Activated naive CD8-positive, alpha-beta T cell treated with anti-CD3 and anti-CD28 coated beads, Interleukin-2, amount 50 U/mL, for 16 hours (primary cell): ENCODE measurements at regions not wholly inside any gene's neighbourhood (a gene's known extent, or its start where the extent isn't known, plus 50 kb on each side); places are given as distances from the start of the nearest gene placed in this dataset.

Experiments used
- DNase-seq: peaks from one replicate; pipeline ENCODE4 v3.0.0-alpha.2; 2020; ENCODE audit warnings: low read depth, low spot score

GRCh38 chr13:79673310-79673992 lies 192.5 kb downstream of the NDFIP2 start:
- DNase-seq = no peak

- no peak for DNase-seq
Measured at GRCh38 chr13:79671420-79671819, 190.5 kb downstream of the NDFIP2 start.

DNA sequence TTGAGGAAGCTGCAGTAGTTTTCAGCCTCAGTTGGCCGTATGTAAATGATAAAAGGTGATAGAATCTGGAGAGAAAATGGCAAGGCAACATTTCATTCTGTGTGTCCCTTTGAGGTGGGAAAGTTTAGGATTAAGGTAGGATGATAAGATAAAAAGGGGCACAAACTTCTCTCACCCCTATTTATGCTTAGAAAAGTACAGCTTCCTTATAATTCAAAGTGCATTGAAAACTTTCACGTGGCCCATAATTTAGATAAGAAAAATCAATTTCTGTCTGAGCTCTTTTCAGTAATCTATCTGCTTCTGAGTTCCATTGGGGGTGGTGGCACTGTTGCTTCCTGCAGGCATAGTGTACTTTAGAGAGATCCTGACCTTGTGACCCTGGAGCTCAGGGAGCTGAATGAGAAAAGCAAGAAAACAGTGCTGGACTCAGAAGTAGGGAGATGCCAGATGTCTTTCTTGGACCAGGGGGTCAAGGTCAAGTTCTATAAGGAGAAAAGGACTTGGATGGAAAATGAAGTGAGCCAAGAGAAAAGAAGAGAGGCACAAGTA lies 187.3 kb downstream of the NDFIP2 start:
- no peak for DNase-seq

DNA sequence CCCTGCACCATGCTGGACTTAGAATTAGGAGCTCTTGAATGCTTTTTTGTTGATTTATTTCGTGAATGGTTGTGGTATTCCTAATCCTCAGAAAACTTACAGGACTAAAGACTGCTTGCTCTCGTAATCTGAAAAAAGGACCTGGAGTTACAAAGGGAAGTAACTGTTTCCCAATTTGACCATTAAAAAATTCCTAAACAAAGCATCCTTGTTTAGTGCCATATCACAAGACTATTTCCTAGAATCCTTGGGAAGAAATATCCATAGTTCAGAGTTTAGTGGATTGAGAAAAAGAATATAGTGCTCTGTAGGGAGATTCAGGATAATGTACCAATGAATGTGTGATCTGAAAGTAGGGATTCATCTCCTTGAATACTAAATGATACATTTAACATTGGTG lies 186.8 kb downstream of the NDFIP2 start:
- DNase-seq = no peak

- no peak for DNase-seq
Measured at GRCh38 chr13:79663977-79664636, 183.2 kb downstream of the NDFIP2 start.

GRCh38 chr13:79663435-79663834 lies 182.5 kb downstream of the NDFIP2 start:
- no peak for DNase-seq

DNA sequence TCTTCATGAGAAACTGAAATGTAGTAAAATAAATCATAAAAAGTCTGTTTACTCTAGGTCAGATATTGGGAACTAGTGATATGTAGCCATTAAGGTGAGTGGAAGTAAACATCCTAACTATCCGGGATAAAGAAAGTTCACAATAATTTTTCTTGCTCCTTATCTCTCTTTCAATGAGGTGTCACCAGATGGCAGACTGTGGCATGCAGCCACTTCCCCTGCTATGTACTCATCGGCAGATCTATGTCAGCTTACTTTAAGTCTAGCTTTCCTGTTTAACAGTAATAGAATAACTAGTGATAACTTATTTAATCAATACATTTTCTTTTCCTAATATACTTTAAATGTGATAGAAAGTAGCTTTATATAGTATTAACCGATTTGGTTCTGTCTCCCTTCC lies 181.9 kb downstream of the NDFIP2 start:
- DNase-seq = no peak

DNA sequence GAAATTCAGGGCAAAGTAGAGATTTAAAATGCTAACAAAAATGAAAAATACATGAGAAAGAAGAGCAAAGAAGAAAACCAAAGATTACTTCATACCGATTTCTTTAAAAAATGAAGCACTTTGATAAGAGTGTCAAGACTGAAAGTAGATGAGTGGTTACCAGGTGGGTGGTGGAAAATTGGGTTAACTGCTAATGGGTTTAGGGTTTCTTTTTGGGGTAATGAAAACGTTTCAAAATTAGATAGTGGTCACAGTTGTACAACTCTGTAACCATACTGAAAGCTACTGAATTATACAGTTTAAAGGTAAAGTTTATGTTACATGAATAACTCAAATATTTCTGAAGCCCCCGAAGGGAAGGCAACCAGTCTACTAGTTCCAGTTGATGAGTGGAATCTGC lies 179.4 kb downstream of the NDFIP2 start:
- no peak for DNase-seq

- no peak for DNase-seq
Measured at GRCh38 chr13:79659121-79659521, 178.2 kb downstream of the NDFIP2 start.

- no peak for DNase-seq
Measured at GRCh38 chr13:79658333-79658975, 177.5 kb downstream of the NDFIP2 start.

- DNase-seq = no peak
Measured at GRCh38 chr13:79655509-79655908, 174.6 kb downstream of the NDFIP2 start.

DNA sequence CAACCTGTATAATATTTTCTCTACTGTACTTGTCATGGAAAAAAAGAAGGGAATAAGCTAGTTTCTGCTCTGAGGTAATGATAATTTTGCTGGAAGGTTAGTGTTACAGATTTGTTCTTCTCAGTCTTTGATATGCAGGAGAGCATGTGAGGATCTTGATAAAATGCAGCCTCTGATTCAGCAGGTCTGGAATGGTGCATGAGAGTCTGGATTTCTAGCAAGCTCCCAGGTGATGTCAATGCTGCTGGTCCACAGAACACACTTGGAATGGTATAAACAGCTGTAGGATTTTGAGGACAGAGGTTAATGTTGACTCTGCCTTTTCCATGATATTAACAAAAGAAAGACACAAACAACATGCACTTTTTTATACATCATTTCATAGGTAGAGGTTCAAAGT lies 173.6 kb downstream of the NDFIP2 start:
- DNase-seq = no peak

- no peak for DNase-seq
Measured at GRCh38 chr13:79650688-79651087, 169.7 kb downstream of the NDFIP2 start.

- DNase-seq = no peak
Measured at GRCh38 chr13:79648191-79648590, 167.2 kb downstream of the NDFIP2 start.

GRCh38 chr13:79647533-79647932 lies 166.6 kb downstream of the NDFIP2 start:
- DNase-seq = no peak

DNA sequence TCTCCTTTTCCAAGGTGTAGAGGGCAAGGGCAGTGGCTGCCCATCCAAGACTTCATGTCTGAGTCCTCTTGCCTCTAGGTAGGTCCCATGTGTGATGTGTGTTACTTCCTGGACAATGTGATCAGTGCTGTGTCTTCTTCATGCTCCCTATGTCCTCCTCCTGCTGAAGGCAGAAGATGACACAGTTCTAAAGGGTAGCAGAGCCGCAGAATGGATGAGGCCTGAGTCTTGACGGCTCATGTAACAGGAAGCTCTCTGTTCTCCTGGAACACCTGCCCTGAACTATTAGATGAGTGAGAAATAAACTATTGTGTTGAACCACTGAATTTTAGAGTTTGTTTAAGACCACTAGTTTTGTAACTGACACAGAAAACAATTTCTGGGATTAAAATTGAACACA lies 165.9 kb downstream of the NDFIP2 start:
- DNase-seq = no peak

- DNase-seq = no peak
Measured at GRCh38 chr13:79645569-79645968, 164.6 kb downstream of the NDFIP2 start.

GRCh38 chr13:79642596-79642995 lies 161.6 kb downstream of the NDFIP2 start:
- DNase-seq = no peak

GRCh38 chr13:79637133-79637763 lies 156.3 kb downstream of the NDFIP2 start:
- no peak for DNase-seq

DNA sequence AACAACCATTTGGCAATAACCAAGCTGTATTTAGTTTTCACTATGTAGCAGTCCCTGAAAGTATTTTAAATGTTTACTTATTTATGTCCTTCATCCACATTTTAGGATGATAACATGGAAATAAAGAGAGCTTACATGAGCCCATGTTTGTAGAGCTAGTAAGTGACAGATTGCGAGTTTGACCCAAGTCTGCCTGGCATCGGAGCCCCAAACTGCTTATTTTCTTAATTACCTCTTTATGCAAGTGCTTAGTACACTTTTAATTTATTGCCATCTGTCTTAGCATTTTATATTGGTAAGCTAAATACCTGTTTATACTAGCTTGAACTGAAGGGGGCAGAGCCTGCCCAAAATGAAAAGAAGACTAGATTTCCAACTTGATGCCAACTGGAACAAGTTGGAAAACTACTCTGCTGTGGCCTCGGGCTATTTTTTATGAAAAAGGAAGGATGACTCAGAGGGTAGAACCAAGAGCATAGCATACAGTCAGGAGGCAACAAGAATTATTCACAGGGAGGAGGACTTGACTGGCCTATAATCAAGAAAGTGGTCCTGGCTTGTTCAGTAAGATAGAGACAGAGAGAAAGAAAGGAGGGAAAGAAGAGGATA lies 150.2 kb downstream of the NDFIP2 start:
- DNase-seq = no peak

DNA sequence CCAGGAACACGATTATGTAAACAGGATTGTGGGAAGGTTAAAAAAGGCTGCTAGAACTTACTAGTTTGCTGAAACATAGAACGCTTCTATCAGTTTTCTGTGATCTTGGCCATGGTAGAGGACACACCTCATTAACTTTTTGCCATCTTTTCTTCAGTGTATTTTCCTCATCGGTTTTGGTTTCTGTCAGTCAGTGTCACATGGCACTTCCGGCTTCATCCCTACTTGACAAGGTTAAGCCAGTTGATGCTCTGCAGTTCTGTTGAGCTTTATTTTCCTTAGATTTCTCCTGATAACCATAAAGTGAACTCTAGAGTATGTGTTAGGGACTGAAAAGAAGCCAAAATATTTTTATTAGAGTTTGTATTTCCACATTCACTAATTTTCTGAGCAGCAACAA lies 147.5 kb downstream of the NDFIP2 start:
- DNase-seq = no peak

DNA sequence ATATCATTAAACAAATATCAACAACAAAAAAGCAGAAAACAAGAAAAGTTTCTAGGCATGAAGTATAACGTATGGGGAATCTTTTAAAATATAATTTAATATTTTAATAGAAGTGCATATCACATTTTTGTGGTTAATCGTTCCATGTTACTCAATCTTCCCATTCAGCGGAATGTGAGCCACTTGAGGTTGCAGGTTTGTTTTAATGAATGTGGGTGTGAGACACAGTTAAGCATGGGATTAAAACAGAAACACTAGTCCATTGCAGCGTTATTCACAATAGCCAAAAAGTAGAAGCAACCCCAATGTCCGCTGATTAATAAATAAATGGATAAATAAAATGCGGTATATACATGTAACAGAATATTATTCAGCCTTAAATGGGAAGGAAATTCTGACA lies 146.0 kb downstream of the NDFIP2 start:
- no peak for DNase-seq
